ENCODE measurements at regions not wholly inside any gene's neighbourhood (a gene's known extent, or its start where the extent isn't known, plus 50 kb on each side); places are given as distances from the start of the nearest gene placed in this dataset.

DNA sequence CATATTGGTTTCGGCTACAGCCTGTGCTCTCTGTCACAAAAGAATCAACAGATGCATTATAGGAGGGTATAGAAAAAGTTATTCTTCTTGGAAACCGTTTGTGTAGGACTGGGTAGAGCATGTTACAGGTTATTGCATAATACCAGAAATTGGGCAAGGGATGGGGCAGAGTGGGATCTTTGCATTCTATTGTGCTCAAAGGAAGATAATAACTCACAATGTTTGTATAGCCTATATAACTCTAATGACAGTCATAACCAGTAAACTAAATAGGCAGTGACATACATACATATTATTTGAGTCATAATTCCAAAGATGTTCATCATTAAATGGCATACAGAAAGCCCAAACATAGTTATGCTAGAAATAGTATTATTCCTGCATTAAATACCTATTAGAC is 179.7 kb downstream of the XPNPEP1 start:
- no peak overlapping the region for H3K4me3 ChIP-seq (ENCODE audit: low read depth in 2 of 2, low read length in 2 of 2)
- no peaks in the 10 kb centered on the region for H3K4me1 ChIP-seq (ENCODE audit: control insufficient read depth, insufficient read depth, low read length)
- intact Hi-C loops (cut with micrococcal nuclease; ENCODE audit: unreplicated experiment) (no loop called here), in situ Hi-C loops (cut with HindIII; ENCODE audit: low pct_unique_long_range_greater_than_20kb, low sequenced_read_pairs) (no loop called here)
- H3K27ac ChIP-seq (ENCODE audit: low read length) = no peak overlapping the region
- no peak for TF ChIP-seq TCF7L2 (IDR thresholded peaks at IDR 0.05; ENCODE audit: low read depth, low read length)
- TF ChIP-seq POLR2AphosphoS5 (IDR thresholded peaks at IDR 0.05; ENCODE audit: low read depth, low read length) = no peak
- no peaks in the 10 kb centered on the region for H3K9me3 ChIP-seq (ENCODE audit: control insufficient read depth, insufficient read depth, low read depth, low read length)
- no peaks in the 10 kb centered on the region for H3K27me3 ChIP-seq (ENCODE audit: control insufficient read depth, insufficient read depth, low read length)
- no TSS peak for BruUV-seq (replicated peaks)
- ChIA-PET POLR2A (no interaction called here), CTCF (no interaction called here)
- ATAC-seq (no peak), DNase-seq (ENCODE audit: low read depth, low spot score) (no peak)
- H3K36me3 ChIP-seq (ENCODE audit: control insufficient read depth, insufficient read depth, low read length) = no peaks in the 10 kb centered on the region

DNA sequence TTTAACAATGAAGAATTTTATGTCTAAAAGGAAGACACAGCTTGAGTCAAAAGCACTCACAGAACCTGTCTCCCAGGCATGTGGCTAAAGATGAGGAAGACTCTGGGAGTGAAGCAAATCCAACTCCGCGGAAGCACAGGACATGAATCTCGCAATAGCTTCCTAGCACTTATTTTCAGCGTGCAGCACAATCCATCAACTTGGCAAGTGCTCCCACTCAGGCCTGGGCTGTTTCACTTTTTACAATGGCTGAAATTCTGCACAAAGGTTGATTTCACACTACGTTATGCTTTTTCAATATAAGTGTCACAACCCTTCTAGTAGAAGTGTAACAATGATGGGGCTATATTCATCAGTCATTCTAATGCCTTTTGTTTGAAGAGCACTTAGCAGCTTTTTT is 180.2 kb downstream of the XPNPEP1 start:
- BruUV-seq (replicated peaks) = no TSS peak
- DNase-seq (ENCODE audit: low read depth, low spot score) = no peak
- no peak for TF ChIP-seq SIN3A (IDR thresholded peaks at IDR 0.05; ENCODE audit: borderline replicate concordance, insufficient read depth, low read depth, low read length)
- TF ChIP-seq, protein P1, sequence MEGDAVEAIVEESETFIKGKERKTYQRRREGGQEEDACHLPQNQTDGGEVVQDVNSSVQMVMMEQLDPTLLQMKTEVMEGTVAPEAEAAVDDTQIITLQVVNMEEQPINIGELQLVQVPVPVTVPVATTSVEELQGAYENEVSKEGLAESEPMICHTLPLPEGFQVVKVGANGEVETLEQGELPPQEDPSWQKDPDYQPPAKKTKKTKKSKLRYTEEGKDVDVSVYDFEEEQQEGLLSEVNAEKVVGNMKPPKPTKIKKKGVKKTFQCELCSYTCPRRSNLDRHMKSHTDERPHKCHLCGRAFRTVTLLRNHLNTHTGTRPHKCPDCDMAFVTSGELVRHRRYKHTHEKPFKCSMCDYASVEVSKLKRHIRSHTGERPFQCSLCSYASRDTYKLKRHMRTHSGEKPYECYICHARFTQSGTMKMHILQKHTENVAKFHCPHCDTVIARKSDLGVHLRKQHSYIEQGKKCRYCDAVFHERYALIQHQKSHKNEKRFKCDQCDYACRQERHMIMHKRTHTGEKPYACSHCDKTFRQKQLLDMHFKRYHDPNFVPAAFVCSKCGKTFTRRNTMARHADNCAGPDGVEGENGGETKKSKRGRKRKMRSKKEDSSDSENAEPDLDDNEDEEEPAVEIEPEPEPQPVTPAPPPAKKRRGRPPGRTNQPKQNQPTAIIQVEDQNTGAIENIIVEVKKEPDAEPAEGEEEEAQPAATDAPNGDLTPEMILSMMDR (IDR thresholded peaks at IDR 0.05) = no peak
- TF ChIP-seq POLR2AphosphoS5 (IDR thresholded peaks at IDR 0.05; ENCODE audit: low read depth, low read length) = no peak
- no peaks in the 10 kb centered on the region for H3K36me3 ChIP-seq (ENCODE audit: control insufficient read depth, insufficient read depth, low read length)
- CTCF ChIA-PET = no interaction called here
- no peaks in the 10 kb centered on the region for H3K27me3 ChIP-seq (ENCODE audit: control insufficient read depth, insufficient read depth, low read length)
- in situ Hi-C loops (cut with HindIII; ENCODE audit: low pct_unique_long_range_greater_than_20kb, low sequenced_read_pairs) (no loop called here), intact Hi-C loops (cut with micrococcal nuclease; ENCODE audit: unreplicated experiment) (no loop called here)
- H3K27ac ChIP-seq (ENCODE audit: low read length) = no peak overlapping the region
- POLR2A ChIA-PET = no interaction called here
- ATAC-seq = no peak
- H3K9me3 ChIP-seq (ENCODE audit: control insufficient read depth, insufficient read depth, low read depth, low read length) = no peaks in the 10 kb centered on the region
- H3K4me1 ChIP-seq (ENCODE audit: control insufficient read depth, insufficient read depth, low read length) = no peaks in the 10 kb centered on the region
- H3K4me3 ChIP-seq (ENCODE audit: low read depth in 2 of 2, low read length in 2 of 2) = no peak overlapping the region

DNA sequence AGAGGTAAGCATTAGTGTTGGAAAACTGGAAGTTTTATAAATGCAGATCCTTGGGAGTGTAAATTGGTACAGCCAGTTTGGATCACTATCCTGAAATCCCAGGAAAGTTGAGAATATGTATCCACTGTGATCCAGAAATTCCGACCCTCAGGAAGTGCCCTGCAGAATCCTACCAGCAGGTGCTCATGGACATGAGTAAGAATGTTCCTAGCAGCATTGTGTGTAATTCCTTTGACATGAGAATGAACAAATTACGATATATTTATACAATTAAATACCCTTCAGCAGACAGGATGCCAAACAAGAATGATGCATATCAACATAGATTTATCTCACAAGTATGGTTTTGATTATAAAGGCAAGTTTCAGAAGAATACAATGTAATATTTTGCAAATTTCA is 181.6 kb downstream of the XPNPEP1 start:
- H3K4me1 ChIP-seq (ENCODE audit: control insufficient read depth, insufficient read depth, low read length) = no peaks in the 10 kb centered on the region
- in situ Hi-C loops (cut with HindIII; ENCODE audit: low pct_unique_long_range_greater_than_20kb, low sequenced_read_pairs) (no loop called here), intact Hi-C loops (cut with micrococcal nuclease; ENCODE audit: unreplicated experiment) (no loop called here)
- no peak for ATAC-seq
- H3K27me3 ChIP-seq (ENCODE audit: control insufficient read depth, insufficient read depth, low read length) = no peaks in the 10 kb centered on the region
- BruUV-seq (replicated peaks) = no TSS peak
- H3K36me3 ChIP-seq (ENCODE audit: control insufficient read depth, insufficient read depth, low read length) = no peaks in the 10 kb centered on the region
- no peak overlapping the region for H3K4me3 ChIP-seq (ENCODE audit: low read depth in 2 of 2, low read length in 2 of 2)
- TF ChIP-seq POLR2AphosphoS5 (IDR thresholded peaks at IDR 0.05; ENCODE audit: low read depth, low read length) (no peak), TCF7L2 (IDR thresholded peaks at IDR 0.05; ENCODE audit: low read depth, low read length) (no peak), SIN3A (IDR thresholded peaks at IDR 0.05; ENCODE audit: borderline replicate concordance, insufficient read depth, low read depth, low read length) (no peak)
- TF ChIP-seq, protein P1 (IDR thresholded peaks at IDR 0.05) = no peak
- TF ChIP-seq, protein P2, sequence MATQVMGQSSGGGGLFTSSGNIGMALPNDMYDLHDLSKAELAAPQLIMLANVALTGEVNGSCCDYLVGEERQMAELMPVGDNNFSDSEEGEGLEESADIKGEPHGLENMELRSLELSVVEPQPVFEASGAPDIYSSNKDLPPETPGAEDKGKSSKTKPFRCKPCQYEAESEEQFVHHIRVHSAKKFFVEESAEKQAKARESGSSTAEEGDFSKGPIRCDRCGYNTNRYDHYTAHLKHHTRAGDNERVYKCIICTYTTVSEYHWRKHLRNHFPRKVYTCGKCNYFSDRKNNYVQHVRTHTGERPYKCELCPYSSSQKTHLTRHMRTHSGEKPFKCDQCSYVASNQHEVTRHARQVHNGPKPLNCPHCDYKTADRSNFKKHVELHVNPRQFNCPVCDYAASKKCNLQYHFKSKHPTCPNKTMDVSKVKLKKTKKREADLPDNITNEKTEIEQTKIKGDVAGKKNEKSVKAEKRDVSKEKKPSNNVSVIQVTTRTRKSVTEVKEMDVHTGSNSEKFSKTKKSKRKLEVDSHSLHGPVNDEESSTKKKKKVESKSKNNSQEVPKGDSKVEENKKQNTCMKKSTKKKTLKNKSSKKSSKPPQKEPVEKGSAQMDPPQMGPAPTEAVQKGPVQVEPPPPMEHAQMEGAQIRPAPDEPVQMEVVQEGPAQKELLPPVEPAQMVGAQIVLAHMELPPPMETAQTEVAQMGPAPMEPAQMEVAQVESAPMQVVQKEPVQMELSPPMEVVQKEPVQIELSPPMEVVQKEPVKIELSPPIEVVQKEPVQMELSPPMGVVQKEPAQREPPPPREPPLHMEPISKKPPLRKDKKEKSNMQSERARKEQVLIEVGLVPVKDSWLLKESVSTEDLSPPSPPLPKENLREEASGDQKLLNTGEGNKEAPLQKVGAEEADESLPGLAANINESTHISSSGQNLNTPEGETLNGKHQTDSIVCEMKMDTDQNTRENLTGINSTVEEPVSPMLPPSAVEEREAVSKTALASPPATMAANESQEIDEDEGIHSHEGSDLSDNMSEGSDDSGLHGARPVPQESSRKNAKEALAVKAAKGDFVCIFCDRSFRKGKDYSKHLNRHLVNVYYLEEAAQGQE (IDR thresholded peaks at IDR 0.05; ENCODE audit: insufficient read depth in 1 of 2, low read depth in 2 of 2, low read length in 1 of 2) = no peak
- CTCF ChIA-PET = no interaction called here
- no peak for DNase-seq (ENCODE audit: low read depth, low spot score)
- H3K9me3 ChIP-seq (ENCODE audit: control insufficient read depth, insufficient read depth, low read depth, low read length) = no peaks in the 10 kb centered on the region
- no peak overlapping the region for H3K27ac ChIP-seq (ENCODE audit: low read length)
- POLR2A ChIA-PET = no interaction called here

Measured in Panc1 (cell line).